HT1080 (cell line): ENCODE measurements at regions not wholly inside any gene's neighbourhood (a gene's known extent, or its start where the extent isn't known, plus 50 kb on each side); places are given as distances from the start of the nearest gene placed in this dataset.

Experiments
- DNase-seq: peaks from one replicate; pipeline ENCODE4 v3.0.0-alpha.2; 2015; ENCODE audit warnings: low read depth

GRCh38 chr9:73014011-73014410 lies 61.2 kb upstream of the ALDH1A1 start:
- no peak for DNase-seq

GRCh38 chr9:73011956-73012355 lies 59.1 kb upstream of the ALDH1A1 start:
- no peak for DNase-seq

GRCh38 chr9:73011181-73011750 lies 58.4 kb upstream of the ALDH1A1 start:
- peak; percentile 7 for DNase-seq

GRCh38 chr9:73009649-73010288 lies 56.9 kb upstream of the ALDH1A1 start:
- DNase-seq = peak; percentile 2

GRCh38 chr9:73007966-73008672 lies 55.3 kb upstream of the ALDH1A1 start:
- no peak for DNase-seq

- DNase-seq = no peak
Measured at GRCh38 chr9:73006986-73007385, 54.1 kb upstream of the ALDH1A1 start.
